Kidney (tissue), 13 donors: ENCODE measurements at regions not wholly inside any gene's neighbourhood (a gene's known extent, or its start where the extent isn't known, plus 50 kb on each side); places are given as distances from the start of the nearest gene placed in this dataset.

Experiments
- DNase-seq, 5 donors: peaks; one replicate each; pipeline ENCODE4 v3.0.0-alpha.2; 2013 to 2020
- FAIRE-seq: peaks from 2 replicates; lab custom pipeline; 2012; peaks lifted over from hg19 to GRCh38; lab: Jason Lieb, UNC
- H3K27ac ChIP-seq, 2 donors: one replicate each; pipeline ENCODE4 v1.7.0; 2013; ENCODE audit warnings: low read depth in 2 of 2, low read length in 2 of 2, inconsistent platforms in 1 of 2
- H3K27me3 ChIP-seq: one replicate; pipeline ENCODE4 v1.7.1; 2013; ENCODE audit warnings: low read length, inconsistent platforms; ENCODE audit not compliant: control insufficient read depth, insufficient read depth
- H3K36me3 ChIP-seq, 3 donors: one replicate each; pipeline versions ENCODE4 v1.7.0 to v1.7.1; 2013; ENCODE audit warnings: low read length in 3 of 3, control low read depth in 1 of 3, inconsistent platforms in 1 of 3; ENCODE audit not compliant: insufficient read depth in 3 of 3, control insufficient read depth in 2 of 3
- H3K4me1 ChIP-seq, 3 donors: one replicate each; pipeline versions ENCODE4 v1.7.0 to v1.7.1; 2013; ENCODE audit warnings: low read length in 3 of 3, inconsistent platforms in 1 of 3, low read depth in 1 of 3; ENCODE audit not compliant: control insufficient read depth in 2 of 3, insufficient read depth in 2 of 3
- H3K4me3 ChIP-seq, 3 donors: one replicate each; pipeline versions ENCODE4 v1.7.0 to v1.8.1; 2013; ENCODE audit warnings: low read length in 3 of 3, control low read depth in 1 of 3, inconsistent platforms in 1 of 3
- H3K9ac ChIP-seq, 3 donors: one replicate each; pipeline versions ENCODE4 v1.7.0 to v1.7.1; 2013; ENCODE audit warnings: low read length in 3 of 3, control low read depth in 1 of 3, inconsistent platforms in 1 of 3
- H3K9me3 ChIP-seq, 3 donors: one replicate each; pipeline versions ENCODE4 v1.7.0 to v1.7.1; 2013; ENCODE audit warnings: low read length in 3 of 3, control low read depth in 1 of 3, inconsistent platforms in 1 of 3; ENCODE audit not compliant: control insufficient read depth in 2 of 3, insufficient read depth in 1 of 3
- CTCF ChIP-seq: IDR thresholded peaks from 3 replicates; pipeline ENCODE4 v1.5.1; 2012; ENCODE audit warnings: mild to moderate bottlenecking, moderate library complexity, borderline replicate concordance; ENCODE audit not compliant: insufficient read depth; ENCODE audit errors: extremely low read depth
- intact Hi-C: fragments of 100-400 bp; cut with DNase I; formaldehyde crosslinking; loops from one replicate; pipeline ENCODE4 v1.11.1; 2022
- donor health status: control.
- donor health status: control.
- donor health status: control.
- donor health status: control.
- donor health status: control.
- donor health status: DM: yes; HTN: yes; CAD: no.
- donor health status: Normal renal cell carcinoma (clear cell type).

DNA sequence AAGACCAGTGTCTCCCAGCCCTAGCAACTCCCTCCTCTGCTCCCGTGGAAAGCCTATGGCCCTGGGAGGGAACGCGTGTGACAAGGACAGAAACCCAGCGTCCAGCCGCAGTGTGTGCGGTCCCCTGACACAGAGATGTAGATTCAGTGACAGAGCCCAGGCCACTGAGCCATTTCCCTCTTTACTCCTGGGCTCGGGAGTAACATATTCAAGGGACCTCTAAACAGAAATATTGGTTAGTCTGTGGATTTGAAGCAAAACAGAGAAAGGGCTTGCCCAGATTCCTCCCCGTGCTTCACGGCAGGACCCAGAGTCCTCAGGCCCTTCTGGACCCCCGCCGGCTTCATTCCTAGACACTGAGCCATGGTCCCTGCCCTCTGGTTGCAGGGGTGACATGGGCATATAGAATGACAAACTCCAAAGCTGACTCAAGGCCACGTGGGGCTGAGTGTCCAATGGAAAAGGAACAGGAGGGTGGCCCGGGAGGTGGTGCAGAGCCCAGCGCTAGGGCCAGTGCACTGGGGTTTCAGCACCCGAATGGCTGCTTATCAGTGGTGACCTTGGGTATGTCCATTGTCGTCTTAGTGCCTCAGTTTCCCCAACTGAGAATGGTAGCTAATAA lies 248.2 kb downstream of the QKI start:
- H3K36me3 ChIP-seq: no peaks in the 10 kb centered on the region
- no peak overlapping the region for H3K4me3 ChIP-seq
- no peak for FAIRE-seq
- no peaks in the 10 kb centered on the region for H3K9me3 ChIP-seq
- no peak overlapping the region for H3K9ac ChIP-seq
- no peak overlapping the region for H3K27ac ChIP-seq
- no peak for DNase-seq
- no peak for TF ChIP-seq CTCF
- intact Hi-C loops: no loop called here
- no peaks in the 10 kb centered on the region for H3K27me3 ChIP-seq
- H3K4me1 ChIP-seq: no peaks in the 10 kb centered on the region

DNA sequence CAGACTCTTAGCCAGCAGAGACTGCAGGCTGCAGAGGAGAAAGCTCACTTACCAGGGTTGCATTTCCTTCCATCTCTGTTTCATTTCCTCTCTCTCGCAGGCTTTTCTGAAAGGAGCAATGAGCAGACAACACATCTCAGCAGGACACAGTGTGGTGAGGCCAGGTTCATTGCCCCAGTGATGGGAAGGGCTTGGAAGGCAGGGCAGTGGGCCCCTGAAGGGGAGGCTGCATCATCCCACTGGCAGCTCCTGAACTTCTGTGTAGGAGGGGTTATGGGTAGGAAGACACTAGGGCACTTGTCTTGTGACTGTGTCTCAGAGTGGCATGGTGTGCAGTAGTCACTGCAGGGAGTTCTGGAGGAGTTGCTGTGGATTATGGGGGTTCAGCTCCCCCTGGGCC lies 246.8 kb downstream of the QKI start:
- FAIRE-seq (no peak), DNase-seq (no peak)
- H3K27me3 ChIP-seq: no peaks in the 10 kb centered on the region
- no peak overlapping the region for H3K27ac ChIP-seq
- TF ChIP-seq CTCF: no peak
- H3K4me3 ChIP-seq: no peak overlapping the region
- H3K9me3 ChIP-seq: no peaks in the 10 kb centered on the region
- intact Hi-C loops: no loop called here
- no peaks in the 10 kb centered on the region for H3K4me1 ChIP-seq
- no peaks in the 10 kb centered on the region for H3K36me3 ChIP-seq
- H3K9ac ChIP-seq: no peak overlapping the region

GRCh38 chr6:163659803-163660202 lies 245.3 kb downstream of the QKI start:
- Histone ChIP-seq H3K27me3 (no peaks in the 10 kb centered on the region), H3K4me3 (no peak overlapping the region), H3K9ac (no peak overlapping the region), H3K9me3 (no peaks in the 10 kb centered on the region), H3K27ac (no peak overlapping the region), H3K4me1 (no peaks in the 10 kb centered on the region), H3K36me3 (no peaks in the 10 kb centered on the region)
- intact Hi-C loops: no loop called here
- no peak for DNase-seq
- no peak for FAIRE-seq
- no peak for TF ChIP-seq CTCF
